Astrocyte (in vitro differentiated cells and primary cell): ENCODE measurements at regions not wholly inside any gene's neighbourhood (a gene's known extent, or its start where the extent isn't known, plus 50 kb on each side); places are given as distances from the start of the nearest gene placed in this dataset.

ENCODE experiments used
- CTCF ChIP-seq: IDR thresholded peaks from 2 replicates; pipeline ENCODE4 v1.5.1; 2011; ENCODE audit warnings: low read depth, mild to moderate bottlenecking, inconsistent platforms, low read length, moderate library complexity; ENCODE audit not compliant: insufficient read depth
- EZH2 ChIP-seq: IDR thresholded peaks from 2 replicates; pipeline ENCODE4 v1.6.1; 2012; ENCODE audit warnings: mild to moderate bottlenecking, low read length, inconsistent platforms; ENCODE audit not compliant: insufficient read depth

- TF ChIP-seq CTCF: no peak
- TF ChIP-seq EZH2: no peak
These were observed 352.2 kb downstream of the CYRIA start for GRCh38 chr2:16313235-16313975.
